ENCODE measurements at regions not wholly inside any gene's neighbourhood (a gene's known extent, or its start where the extent isn't known, plus 50 kb on each side); places are given as distances from the start of the nearest gene placed in this dataset.

- no peak for DNase-seq (ENCODE audit: low spot score)
- H3K36me3 Mint-ChIP-seq (ENCODE audit: low read depth, unreplicated experiment), result no peaks in the 10 kb centered on the region
- H3K4me1 Mint-ChIP-seq (ENCODE audit: unreplicated experiment), result peaks cover 6% of the 10 kb centered on the region
- no peak overlapping the region for H3K4me3 Mint-ChIP-seq (ENCODE audit: unreplicated experiment)
- no peak for TF ChIP-seq CTCF (IDR thresholded peaks at IDR 0.05; ENCODE audit: unreplicated experiment)
- no peak overlapping the region for H3K27ac Mint-ChIP-seq (ENCODE audit: unreplicated experiment)
- H3K9me3 Mint-ChIP-seq (ENCODE audit: unreplicated experiment), result no peaks in the 10 kb centered on the region
- H3K27me3 Mint-ChIP-seq (ENCODE audit: unreplicated experiment), result no peaks in the 10 kb centered on the region
Observed at GRCh38 chr9:82129708-82130107, 141.1 kb downstream of the SPATA31D1 start.

DNA sequence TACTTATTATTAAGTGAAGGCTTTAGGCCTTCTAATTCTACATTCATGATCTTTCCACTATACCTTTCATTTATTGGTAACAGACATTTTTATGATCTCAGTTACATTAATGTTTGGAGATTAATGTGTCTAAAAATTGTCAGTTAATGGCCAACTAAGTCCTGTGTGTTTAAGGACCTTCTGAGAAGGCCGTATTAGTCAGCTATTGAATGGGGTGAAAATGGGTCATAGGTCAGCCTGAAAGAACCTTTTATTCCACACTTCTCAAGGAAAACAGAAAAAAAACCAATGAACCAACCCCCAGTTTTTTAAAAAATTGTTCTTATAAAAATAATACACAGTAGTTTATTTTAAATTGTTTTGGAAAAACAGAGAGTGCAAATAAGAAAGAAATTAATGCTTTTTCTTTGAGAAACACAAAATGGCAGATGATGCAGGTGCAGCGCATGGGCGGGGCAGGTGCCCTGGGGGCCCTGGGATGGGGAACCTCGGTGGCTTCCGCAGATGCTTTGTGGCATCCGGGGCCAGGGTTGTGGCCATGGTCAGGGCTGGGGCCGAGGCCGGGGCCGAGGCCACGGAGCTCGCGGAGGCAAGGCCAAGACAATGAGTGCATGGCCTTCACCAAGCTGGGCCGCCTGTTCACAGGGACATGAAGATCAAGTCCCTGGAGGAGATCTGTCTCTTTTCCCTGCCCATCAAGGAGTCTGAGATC is 141.9 kb downstream of the SPATA31D1 start:
- no peak for DNase-seq (ENCODE audit: low spot score)
- no peaks in the 10 kb centered on the region for H3K9me3 Mint-ChIP-seq (ENCODE audit: unreplicated experiment)
- no peak for TF ChIP-seq CTCF (IDR thresholded peaks at IDR 0.05; ENCODE audit: unreplicated experiment)
- no peak overlapping the region for H3K4me3 Mint-ChIP-seq (ENCODE audit: unreplicated experiment)
- H3K27me3 Mint-ChIP-seq (ENCODE audit: unreplicated experiment), result no peaks in the 10 kb centered on the region
- peaks cover 6% of the 10 kb centered on the region for H3K4me1 Mint-ChIP-seq (ENCODE audit: unreplicated experiment)
- H3K36me3 Mint-ChIP-seq (ENCODE audit: low read depth, unreplicated experiment), result no peaks in the 10 kb centered on the region
- no peak overlapping the region for H3K27ac Mint-ChIP-seq (ENCODE audit: unreplicated experiment)

DNA sequence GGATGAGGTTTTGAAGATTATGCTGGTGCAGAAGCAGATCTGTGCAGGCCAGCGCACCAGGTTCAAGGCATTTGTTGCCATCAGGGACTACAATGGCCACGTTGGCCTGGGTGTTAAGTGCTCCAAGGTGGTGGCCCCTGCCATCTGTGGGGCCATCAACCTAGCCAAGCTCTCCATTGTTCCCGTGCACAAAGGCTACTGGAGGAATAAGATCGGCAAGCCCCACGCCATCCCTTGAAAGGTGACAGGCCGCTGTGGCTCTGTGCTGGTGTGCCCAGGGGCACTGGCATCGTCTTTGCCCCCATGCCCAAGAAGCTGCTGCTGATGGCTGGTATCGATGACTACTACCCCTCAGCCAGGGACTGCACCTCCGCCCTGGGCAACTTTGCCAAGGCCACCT is 142.5 kb downstream of the SPATA31D1 start:
- Mint-ChIP-seq H3K4me3 (ENCODE audit: unreplicated experiment) (no peak overlapping the region), H3K27ac (ENCODE audit: unreplicated experiment) (no peak overlapping the region), H3K27me3 (ENCODE audit: unreplicated experiment) (peaks cover 1% of the 10 kb centered on the region), H3K36me3 (ENCODE audit: low read depth, unreplicated experiment) (no peaks in the 10 kb centered on the region), H3K9me3 (ENCODE audit: unreplicated experiment) (no peaks in the 10 kb centered on the region), H3K4me1 (ENCODE audit: unreplicated experiment) (peaks cover 6% of the 10 kb centered on the region)
- DNase-seq (ENCODE audit: low spot score), result no peak
- TF ChIP-seq CTCF (IDR thresholded peaks at IDR 0.05; ENCODE audit: unreplicated experiment), result no peak

- peaks cover 6% of the 10 kb centered on the region for H3K4me1 Mint-ChIP-seq (ENCODE audit: unreplicated experiment)
- DNase-seq (ENCODE audit: low spot score), result no peak
- no peak for TF ChIP-seq CTCF (IDR thresholded peaks at IDR 0.05; ENCODE audit: unreplicated experiment)
- H3K9me3 Mint-ChIP-seq (ENCODE audit: unreplicated experiment), result no peaks in the 10 kb centered on the region
- no peak overlapping the region for H3K4me3 Mint-ChIP-seq (ENCODE audit: unreplicated experiment)
- H3K27ac Mint-ChIP-seq (ENCODE audit: unreplicated experiment), result no peak overlapping the region
- peaks cover 1% of the 10 kb centered on the region for H3K27me3 Mint-ChIP-seq (ENCODE audit: unreplicated experiment)
- no peaks in the 10 kb centered on the region for H3K36me3 Mint-ChIP-seq (ENCODE audit: low read depth, unreplicated experiment)
Observed at GRCh38 chr9:82132024-82132423, 143.5 kb downstream of the SPATA31D1 start.

- no peak overlapping the region for H3K4me3 Mint-ChIP-seq (ENCODE audit: unreplicated experiment)
- no peak overlapping the region for H3K27ac Mint-ChIP-seq (ENCODE audit: unreplicated experiment)
- DNase-seq (ENCODE audit: low spot score), result no peak
- no peaks in the 10 kb centered on the region for H3K9me3 Mint-ChIP-seq (ENCODE audit: unreplicated experiment)
- H3K27me3 Mint-ChIP-seq (ENCODE audit: unreplicated experiment), result peaks cover 1% of the 10 kb centered on the region
- no peak for TF ChIP-seq CTCF (IDR thresholded peaks at IDR 0.05; ENCODE audit: unreplicated experiment)
- no peaks in the 10 kb centered on the region for H3K36me3 Mint-ChIP-seq (ENCODE audit: low read depth, unreplicated experiment)
- H3K4me1 Mint-ChIP-seq (ENCODE audit: unreplicated experiment), result peaks cover 6% of the 10 kb centered on the region
Observed at GRCh38 chr9:82134010-82134409, 145.4 kb downstream of the SPATA31D1 start.

Measured in endothelial cell (in vitro differentiated cells).